Right renal cortex interstitium (tissue), 3 donors: ENCODE measurements at regions not wholly inside any gene's neighbourhood (a gene's known extent, or its start where the extent isn't known, plus 50 kb on each side); places are given as distances from the start of the nearest gene placed in this dataset.

Source experiments
- DNase-seq, 3 donors: peaks; one replicate each; pipeline ENCODE4 v3.0.0-alpha.2; 2013; ENCODE audit warnings: low read depth in 3 of 3, low spot score in 2 of 3

- no peak for DNase-seq
Measured at GRCh38 chr18:27899893-27900292, 277.0 kb downstream of the CDH2 start.

GRCh38 chr18:27894746-27895145 is 282.2 kb downstream of the CDH2 start:
- no peak for DNase-seq

GRCh38 chr18:27887711-27888495 is 289.0 kb downstream of the CDH2 start:
- no peak for DNase-seq

GRCh38 chr18:27887287-27887686 is 289.6 kb downstream of the CDH2 start:
- no peak for DNase-seq

GRCh38 chr18:27879540-27879939 is 297.4 kb downstream of the CDH2 start:
- DNase-seq = no peak

- no peak for DNase-seq
Measured at GRCh38 chr18:27871726-27872125, 305.2 kb downstream of the CDH2 start.

- DNase-seq = no peak
Measured at GRCh38 chr18:27869735-27870134, 307.2 kb downstream of the CDH2 start.

- no peak for DNase-seq
Measured at GRCh38 chr18:27865431-27865830, 311.5 kb downstream of the CDH2 start.

GRCh38 chr18:27863780-27864430 is 313.0 kb downstream of the CDH2 start:
- no peak for DNase-seq

GRCh38 chr18:27862041-27862682 is 314.8 kb downstream of the CDH2 start:
- DNase-seq = no peak

- no peak for DNase-seq
Measured at GRCh38 chr18:27861539-27861938, 315.4 kb downstream of the CDH2 start.

- no peak for DNase-seq
Measured at GRCh38 chr18:27860701-27861107, 316.2 kb downstream of the CDH2 start.

GRCh38 chr18:27860011-27860410 is 316.9 kb downstream of the CDH2 start:
- DNase-seq = no peak

- no peak for DNase-seq
Measured at GRCh38 chr18:27856820-27857219, 320.1 kb downstream of the CDH2 start.

- DNase-seq = no peak
Measured at GRCh38 chr18:27855486-27855885, 321.4 kb downstream of the CDH2 start.

GRCh38 chr18:27854631-27855030 is 322.3 kb downstream of the CDH2 start:
- no peak for DNase-seq

- DNase-seq = no peak
Measured at GRCh38 chr18:27848336-27848735, 328.6 kb downstream of the CDH2 start.

- DNase-seq = no peak
Measured at GRCh38 chr18:27847412-27847811, 329.5 kb downstream of the CDH2 start.

- no peak for DNase-seq
Measured at GRCh38 chr18:27845897-27846296, 331.0 kb downstream of the CDH2 start.

GRCh38 chr18:27843783-27844777 is 332.9 kb downstream of the CDH2 start:
- no peak for DNase-seq

- no peak for DNase-seq
Measured at GRCh38 chr18:27839141-27839540, 337.8 kb downstream of the CDH2 start.
